Pulmonary artery endothelial cell (primary cell): ENCODE measurements at regions not wholly inside any gene's neighbourhood (a gene's known extent, or its start where the extent isn't known, plus 50 kb on each side); places are given as distances from the start of the nearest gene placed in this dataset.
"Not testable (repeated sequence)": the region's sequence is repeated elsewhere in the genome, so short reads cannot be mapped to it uniquely, and the experiment has no call there.

Experiments
- DNase-seq: peaks from one replicate; pipeline ENCODE4 v3.0.0-alpha.2; 2011; ENCODE audit warnings: low read depth, low spot score

GRCh38 chr10:64007157-64007556 is 486.0 kb downstream of the REEP3 start:
- DNase-seq: no peak

DNA sequence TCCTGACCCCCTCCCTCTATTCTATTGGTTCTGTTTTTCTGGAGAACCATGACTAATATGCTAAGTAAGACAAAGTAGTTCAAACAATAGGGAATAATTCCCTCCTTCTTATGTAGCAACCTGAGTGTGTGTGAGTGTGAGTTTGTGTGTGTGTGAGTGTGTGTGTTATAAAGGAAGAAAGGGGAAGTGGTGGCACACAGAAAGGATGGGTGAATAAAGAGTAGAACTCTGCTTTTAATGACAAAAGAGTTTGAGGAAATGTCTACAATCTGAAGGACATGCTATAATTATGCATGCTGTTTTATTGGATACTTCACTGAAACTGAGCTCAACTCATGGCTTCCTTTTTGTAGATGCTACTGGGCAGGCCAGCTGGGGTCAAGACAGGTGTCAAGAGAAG is 489.5 kb downstream of the REEP3 start:
- DNase-seq: no peak

- DNase-seq: no peak
Measured at GRCh38 chr10:64011912-64012714, 490.9 kb downstream of the REEP3 start.

DNA sequence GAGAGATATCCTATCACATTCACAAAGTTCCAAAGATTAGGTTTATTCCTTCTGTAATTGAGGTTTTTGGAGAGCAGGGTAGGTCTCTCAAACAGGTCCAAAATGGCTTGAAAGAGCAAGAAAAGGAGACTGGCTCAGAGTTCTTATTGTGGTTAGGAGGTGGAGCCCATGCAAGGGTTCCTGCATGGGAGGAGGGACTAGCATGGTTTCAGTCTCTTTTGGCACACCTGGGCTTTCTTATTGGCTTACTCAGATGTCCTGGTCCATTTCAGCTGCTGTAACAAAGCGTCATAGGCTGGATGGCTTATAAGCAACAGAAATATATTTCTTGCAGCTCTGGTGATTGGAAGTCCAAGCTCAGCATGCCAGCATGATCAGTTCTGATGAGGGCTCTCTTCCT is 493.1 kb downstream of the REEP3 start:
- DNase-seq: no peak

GRCh38 chr10:64023926-64024470 is 502.8 kb downstream of the REEP3 start:
- DNase-seq: no peak

- no peak for DNase-seq
Measured at GRCh38 chr10:64033711-64034110, 512.5 kb downstream of the REEP3 start.

GRCh38 chr10:64036321-64036930 is 515.2 kb downstream of the REEP3 start:
- DNase-seq: no peak

- no peak for DNase-seq
Measured at GRCh38 chr10:64037071-64037661, 516.0 kb downstream of the REEP3 start.

- no peak for DNase-seq
Measured at GRCh38 chr10:64038107-64038506, 516.9 kb downstream of the REEP3 start.

DNA sequence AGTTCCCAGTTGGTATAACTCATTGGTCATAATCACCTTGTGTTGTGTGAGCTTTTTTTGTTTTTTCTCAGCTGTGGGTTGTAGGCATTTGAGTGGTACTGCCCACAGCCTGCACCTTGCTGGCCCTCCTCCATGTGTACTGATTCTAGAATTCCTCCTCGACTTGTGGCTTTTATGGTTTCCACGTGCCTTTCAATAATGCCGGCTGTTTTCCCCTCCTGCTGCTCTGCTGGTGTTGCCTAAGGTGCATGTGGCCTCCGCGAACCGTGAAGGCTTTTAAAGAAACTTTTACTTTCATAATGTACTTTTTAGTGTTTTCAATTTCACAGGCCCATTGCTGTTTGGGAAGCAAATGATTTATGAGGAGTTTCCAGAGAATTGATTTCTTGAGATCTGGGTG is 518.0 kb downstream of the REEP3 start:
- DNase-seq: no peak

DNA sequence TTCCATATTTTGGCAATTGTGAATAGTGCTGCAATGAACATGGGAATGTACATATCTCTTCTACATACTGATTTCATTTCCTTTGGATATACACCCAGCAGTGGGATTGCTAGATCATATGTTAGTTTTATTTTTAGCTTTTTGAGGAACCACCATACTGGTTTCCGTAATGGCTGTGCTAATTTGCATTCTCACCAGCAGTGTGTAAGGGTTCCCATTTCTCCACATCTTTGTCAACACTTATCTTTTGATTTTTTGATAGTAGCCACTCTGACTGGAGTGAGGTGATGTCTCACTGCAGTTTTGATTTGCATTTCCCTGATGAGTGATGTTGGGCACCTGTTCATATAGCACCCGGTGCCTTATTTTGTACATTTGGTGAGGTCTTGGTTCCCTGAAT is 519.6 kb downstream of the REEP3 start:
- no peak for DNase-seq

DNA sequence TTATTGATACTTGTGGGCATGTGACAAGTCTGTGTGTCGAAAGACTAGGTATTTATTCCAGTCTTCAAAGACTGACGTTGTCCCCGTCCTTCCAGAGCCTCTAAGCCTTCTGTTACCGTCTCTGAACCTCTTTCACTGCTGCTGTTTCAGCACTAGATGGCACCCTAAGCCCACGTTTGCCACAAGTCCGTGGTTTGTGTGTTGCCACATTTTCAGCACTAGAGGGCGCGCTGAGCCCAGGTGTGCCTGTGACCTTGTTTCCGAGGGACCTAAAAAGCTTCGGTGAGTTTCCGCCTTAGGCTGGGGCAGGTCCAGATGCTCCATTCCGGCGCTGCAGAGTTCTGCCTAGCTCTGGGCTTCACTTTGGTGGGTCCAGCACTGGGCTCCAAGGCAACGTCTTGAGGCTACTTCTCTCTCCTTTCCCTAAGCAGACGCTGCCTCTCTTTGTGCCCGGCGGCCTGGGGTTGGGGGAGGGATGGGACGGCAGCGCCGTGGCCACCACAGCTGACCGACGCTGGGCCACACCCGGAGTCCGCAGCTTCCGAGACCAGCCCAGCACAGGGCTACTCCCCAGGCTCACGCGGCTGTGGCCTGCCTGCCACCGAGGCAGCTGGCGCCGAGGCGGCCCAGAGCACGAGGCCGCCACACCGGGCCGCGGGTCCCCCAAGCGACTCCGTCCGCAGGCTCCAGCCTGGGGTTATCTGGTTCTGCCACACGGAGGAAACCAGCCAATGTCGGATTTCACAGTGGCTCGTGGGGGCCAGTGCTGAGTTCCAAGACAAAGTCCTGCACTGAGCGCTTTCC is 520.2 kb downstream of the REEP3 start:
- peak; percentile 40 for DNase-seq

DNA sequence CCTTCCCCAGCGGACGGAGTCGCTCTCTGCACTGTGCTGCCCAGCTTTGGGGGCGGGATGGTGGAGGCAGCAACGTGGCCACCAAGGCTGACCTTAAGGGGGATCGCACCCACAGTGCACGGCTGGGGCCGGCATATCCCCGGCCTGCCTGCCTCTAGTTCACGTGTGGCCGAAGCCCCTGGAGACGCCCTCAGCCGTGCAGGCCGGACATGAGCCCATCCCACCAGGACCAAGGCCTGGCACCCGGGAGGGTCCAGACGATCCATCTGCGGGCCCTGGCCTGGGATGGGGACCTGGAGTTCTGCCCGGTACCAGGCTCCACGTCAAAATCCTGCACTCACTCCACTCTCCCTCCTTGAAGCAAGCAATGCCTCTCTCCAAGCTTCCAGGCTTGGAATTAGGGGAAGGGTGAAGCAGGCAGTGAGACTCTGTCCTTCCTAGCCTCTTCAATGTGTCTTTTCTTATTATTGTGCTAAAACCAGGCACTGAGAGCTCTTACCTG is 520.8 kb downstream of the REEP3 start:
- DNase-seq: no peak

- DNase-seq: no peak
Measured at GRCh38 chr10:64044098-64044497, 522.9 kb downstream of the REEP3 start.

GRCh38 chr10:64044957-64045632 is 523.9 kb downstream of the REEP3 start:
- not testable (repeated sequence) for DNase-seq

DNA sequence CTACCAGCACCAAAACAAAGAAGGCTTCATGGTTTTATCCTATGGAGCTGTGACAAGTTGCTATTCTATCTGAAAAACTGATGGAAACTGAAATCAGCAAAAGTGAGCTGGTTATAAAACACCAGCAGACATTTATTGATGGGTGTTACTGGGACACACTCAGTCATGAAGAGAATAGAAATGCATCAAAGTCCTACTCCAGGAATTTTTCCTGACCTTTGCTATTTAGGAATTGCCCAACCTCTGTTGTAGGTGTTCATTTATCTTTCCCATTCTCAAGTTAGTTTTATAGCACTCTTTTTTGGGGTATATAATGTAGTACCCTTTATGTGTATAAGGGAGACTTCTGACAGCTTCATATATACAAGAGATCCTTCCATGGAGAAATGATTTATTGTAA is 533.2 kb downstream of the REEP3 start:
- no peak for DNase-seq

- no peak for DNase-seq
Measured at GRCh38 chr10:64059884-64060283, 538.7 kb downstream of the REEP3 start.

DNA sequence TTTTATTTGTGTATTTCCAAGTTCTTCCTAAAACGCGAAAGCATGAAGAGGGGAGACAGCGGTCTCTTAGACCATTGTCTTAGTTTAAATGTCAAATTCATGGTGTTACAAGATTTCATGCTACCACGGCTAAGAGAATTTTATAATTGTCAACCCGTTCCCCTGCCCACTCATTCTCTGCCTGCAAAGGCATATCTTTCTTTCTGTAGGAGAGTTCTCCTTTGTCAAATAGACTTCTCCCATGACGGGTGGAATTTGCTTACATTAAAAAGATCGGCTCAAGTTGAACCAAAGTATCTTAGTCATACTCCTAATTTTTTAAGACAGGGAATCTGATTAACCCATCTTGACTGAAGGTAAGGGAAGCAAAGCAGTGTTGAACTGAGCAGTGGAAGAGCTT is 539.2 kb downstream of the REEP3 start:
- DNase-seq: no peak

GRCh38 chr10:64062793-64063192 is 541.6 kb downstream of the REEP3 start:
- no peak for DNase-seq

DNA sequence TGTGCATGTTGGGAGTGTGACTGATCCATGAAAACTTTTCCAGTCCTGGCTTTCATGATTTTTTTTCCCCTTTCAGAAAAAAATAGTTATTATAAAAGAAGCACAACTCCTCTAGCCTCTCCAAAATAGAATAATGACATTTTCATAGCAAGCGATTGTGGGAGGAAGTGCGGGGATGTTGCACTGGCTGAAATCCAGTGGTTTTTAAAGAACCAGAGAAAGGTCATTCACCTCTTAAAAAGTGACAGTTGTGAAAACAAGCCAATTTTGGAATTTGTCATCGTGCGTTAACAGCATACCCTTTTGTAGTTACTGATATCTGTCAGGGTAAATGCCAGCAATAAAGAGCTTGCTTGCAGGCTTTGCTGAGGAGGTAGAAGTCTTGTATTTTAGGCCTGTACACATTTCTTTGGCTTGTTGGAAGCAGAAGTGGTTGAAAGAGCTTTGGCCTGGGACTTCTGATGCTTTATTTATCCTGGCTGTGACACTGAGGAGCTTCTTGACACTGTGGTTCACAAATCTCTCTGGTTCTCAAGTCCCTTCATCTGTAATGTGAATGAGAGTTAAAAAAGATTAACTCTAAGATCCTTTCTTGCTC is 545.9 kb downstream of the REEP3 start:
- DNase-seq: no peak

DNA sequence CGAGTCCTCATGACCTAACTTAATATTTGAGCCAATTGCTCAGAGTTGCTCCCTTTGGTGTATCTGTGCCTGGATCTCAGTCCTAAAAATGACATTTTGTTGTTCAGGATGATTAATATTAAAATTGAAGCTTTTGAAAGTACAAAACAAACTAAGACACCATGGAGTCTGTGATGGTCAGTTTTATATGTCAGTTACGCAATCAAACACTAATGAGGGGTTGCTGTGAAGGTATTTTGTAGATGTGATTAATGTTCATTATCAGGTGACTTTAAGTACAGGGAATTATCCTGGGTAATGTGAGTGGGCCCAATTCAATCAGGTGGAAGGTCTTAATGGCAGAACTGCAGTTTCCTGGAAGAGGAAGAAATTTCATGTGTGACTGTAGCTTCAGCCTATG is 546.7 kb downstream of the REEP3 start:
- no peak for DNase-seq
